Kidney (tissue), 13 donors: ENCODE measurements at regions not wholly inside any gene's neighbourhood (a gene's known extent, or its start where the extent isn't known, plus 50 kb on each side); places are given as distances from the start of the nearest gene placed in this dataset.

Source experiments
- DNase-seq, 5 donors: peaks; one replicate each; pipeline ENCODE4 v3.0.0-alpha.2; 2013 to 2020
- FAIRE-seq: peaks from 2 replicates; lab custom pipeline; 2012; peaks lifted over from hg19 to GRCh38; lab: Jason Lieb, UNC
- H3K27ac ChIP-seq, 2 donors: one replicate each; pipeline ENCODE4 v1.7.0; 2013; ENCODE audit warnings: low read depth in 2 of 2, low read length in 2 of 2, inconsistent platforms in 1 of 2
- H3K27me3 ChIP-seq: one replicate; pipeline ENCODE4 v1.7.1; 2013; ENCODE audit warnings: low read length, inconsistent platforms; ENCODE audit not compliant: control insufficient read depth, insufficient read depth
- H3K36me3 ChIP-seq, 3 donors: one replicate each; pipeline versions ENCODE4 v1.7.0 to v1.7.1; 2013; ENCODE audit warnings: low read length in 3 of 3, control low read depth in 1 of 3, inconsistent platforms in 1 of 3; ENCODE audit not compliant: insufficient read depth in 3 of 3, control insufficient read depth in 2 of 3
- H3K4me1 ChIP-seq, 3 donors: one replicate each; pipeline versions ENCODE4 v1.7.0 to v1.7.1; 2013; ENCODE audit warnings: low read length in 3 of 3, inconsistent platforms in 1 of 3, low read depth in 1 of 3; ENCODE audit not compliant: control insufficient read depth in 2 of 3, insufficient read depth in 2 of 3
- H3K4me3 ChIP-seq, 3 donors: one replicate each; pipeline versions ENCODE4 v1.7.0 to v1.8.1; 2013; ENCODE audit warnings: low read length in 3 of 3, control low read depth in 1 of 3, inconsistent platforms in 1 of 3
- H3K9ac ChIP-seq, 3 donors: one replicate each; pipeline versions ENCODE4 v1.7.0 to v1.7.1; 2013; ENCODE audit warnings: low read length in 3 of 3, control low read depth in 1 of 3, inconsistent platforms in 1 of 3
- H3K9me3 ChIP-seq, 3 donors: one replicate each; pipeline versions ENCODE4 v1.7.0 to v1.7.1; 2013; ENCODE audit warnings: low read length in 3 of 3, control low read depth in 1 of 3, inconsistent platforms in 1 of 3; ENCODE audit not compliant: control insufficient read depth in 2 of 3, insufficient read depth in 1 of 3
- intact Hi-C: fragments of 100-400 bp; cut with DNase I; formaldehyde crosslinking; loops from one replicate; pipeline ENCODE4 v1.11.1; 2022
- TF ChIP-seq, protein P1 (sequence below): IDR thresholded peaks from 3 replicates; pipeline ENCODE4 v1.5.1; 2012; ENCODE audit warnings: mild to moderate bottlenecking, moderate library complexity, borderline replicate concordance; ENCODE audit not compliant: insufficient read depth; ENCODE audit errors: extremely low read depth
- donor health status: control.
- donor health status: control.
- donor health status: control.
- donor health status: control.
- donor health status: control.
- donor health status: DM: yes; HTN: yes; CAD: no.
- donor health status: Normal renal cell carcinoma (clear cell type).

- Histone ChIP-seq H3K27me3 (no peaks in the 10 kb centered on the region), H3K9me3 (no peaks in the 10 kb centered on the region), H3K9ac (no peak overlapping the region), H3K27ac (no peak overlapping the region), H3K4me1 (no peaks in the 10 kb centered on the region), H3K4me3 (no peak overlapping the region), H3K36me3 (no peaks in the 10 kb centered on the region)
- TF ChIP-seq, protein P1, sequence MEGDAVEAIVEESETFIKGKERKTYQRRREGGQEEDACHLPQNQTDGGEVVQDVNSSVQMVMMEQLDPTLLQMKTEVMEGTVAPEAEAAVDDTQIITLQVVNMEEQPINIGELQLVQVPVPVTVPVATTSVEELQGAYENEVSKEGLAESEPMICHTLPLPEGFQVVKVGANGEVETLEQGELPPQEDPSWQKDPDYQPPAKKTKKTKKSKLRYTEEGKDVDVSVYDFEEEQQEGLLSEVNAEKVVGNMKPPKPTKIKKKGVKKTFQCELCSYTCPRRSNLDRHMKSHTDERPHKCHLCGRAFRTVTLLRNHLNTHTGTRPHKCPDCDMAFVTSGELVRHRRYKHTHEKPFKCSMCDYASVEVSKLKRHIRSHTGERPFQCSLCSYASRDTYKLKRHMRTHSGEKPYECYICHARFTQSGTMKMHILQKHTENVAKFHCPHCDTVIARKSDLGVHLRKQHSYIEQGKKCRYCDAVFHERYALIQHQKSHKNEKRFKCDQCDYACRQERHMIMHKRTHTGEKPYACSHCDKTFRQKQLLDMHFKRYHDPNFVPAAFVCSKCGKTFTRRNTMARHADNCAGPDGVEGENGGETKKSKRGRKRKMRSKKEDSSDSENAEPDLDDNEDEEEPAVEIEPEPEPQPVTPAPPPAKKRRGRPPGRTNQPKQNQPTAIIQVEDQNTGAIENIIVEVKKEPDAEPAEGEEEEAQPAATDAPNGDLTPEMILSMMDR = no peak
- DNase-seq (no peak), FAIRE-seq (no peak)
- intact Hi-C loops = no loop called here
Observed at GRCh38 chr12:11958221-11959091, 112.3 kb upstream of the BCL2L14 start.

GRCh38 chr12:11959117-11959823 lies 111.5 kb upstream of the BCL2L14 start:
- intact Hi-C loops = no loop called here
- H3K4me3 ChIP-seq = no peak overlapping the region
- H3K27ac ChIP-seq = no peak overlapping the region
- no peak for DNase-seq
- H3K4me1 ChIP-seq = no peaks in the 10 kb centered on the region
- H3K9ac ChIP-seq = no peak overlapping the region
- H3K36me3 ChIP-seq = no peaks in the 10 kb centered on the region
- FAIRE-seq = no peak
- H3K27me3 ChIP-seq = no peaks in the 10 kb centered on the region
- H3K9me3 ChIP-seq = no peaks in the 10 kb centered on the region
- TF ChIP-seq, protein P1 = no peak

DNA sequence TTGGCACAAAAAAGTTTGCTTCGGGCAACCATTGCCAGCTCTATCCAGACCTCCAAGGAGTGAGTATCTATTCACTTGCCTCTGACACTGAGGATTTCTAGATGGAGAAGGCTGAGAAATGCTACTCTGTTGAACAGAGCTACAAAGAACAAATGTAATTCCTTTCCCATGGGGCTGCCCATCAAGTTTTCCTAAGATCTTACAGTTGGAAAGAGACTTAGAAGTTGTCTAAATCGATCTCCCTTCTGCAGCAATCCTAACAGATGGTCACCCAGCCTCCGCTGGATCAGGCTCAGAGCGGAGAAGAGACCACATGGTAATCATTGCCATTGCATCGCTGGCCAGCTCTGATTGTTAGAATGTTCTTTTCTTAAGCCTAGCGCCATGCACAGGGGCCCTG lies 110.1 kb upstream of the BCL2L14 start:
- Histone ChIP-seq H3K9me3 (no peaks in the 10 kb centered on the region), H3K4me1 (no peaks in the 10 kb centered on the region), H3K27ac (no peak overlapping the region), H3K4me3 (no peak overlapping the region), H3K27me3 (no peaks in the 10 kb centered on the region), H3K36me3 (no peaks in the 10 kb centered on the region), H3K9ac (no peak overlapping the region)
- intact Hi-C loops = no loop called here
- DNase-seq (no peak), FAIRE-seq (no peak)
- TF ChIP-seq, protein P1 = no peak
